ENCODE measurements at regions not wholly inside any gene's neighbourhood (a gene's known extent, or its start where the extent isn't known, plus 50 kb on each side); places are given as distances from the start of the nearest gene placed in this dataset.

- TF ChIP-seq ZNF217 (IDR thresholded peaks at IDR 0.05) (no peak), GABPA (IDR thresholded peaks at IDR 0.05; ENCODE audit: low read depth) (no peak), RAD21 (IDR thresholded peaks at IDR 0.05; ENCODE audit: insufficient read depth, low read depth, low read length) (no peak), SPI1 (IDR thresholded peaks at IDR 0.05; ENCODE audit: borderline replicate concordance, insufficient read depth, low read depth, low read length) (no peak), SMAD5 (IDR thresholded peaks at IDR 0.05; ENCODE audit: low read depth) (no peak), FOXK2 (IDR thresholded peaks at IDR 0.05) (no peak), TCF7 (IDR thresholded peaks at IDR 0.05; ENCODE audit: borderline replicate concordance) (no peak), SRF (IDR thresholded peaks at IDR 0.05; ENCODE audit: low read depth in 2 of 2, low read length in 2 of 2) (no peak), PML (IDR thresholded peaks at IDR 0.05; ENCODE audit: low read length) (no peak), ZZZ3 (IDR thresholded peaks at IDR 0.05; ENCODE audit: control insufficient read depth, insufficient read length, low read depth) (no peak), MXI1 (IDR thresholded peaks at IDR 0.05; ENCODE audit: low read depth, low read length) (no peak), ZNF24 (IDR thresholded peaks at IDR 0.05) (no peak)
- TF ChIP-seq, protein P1, sequence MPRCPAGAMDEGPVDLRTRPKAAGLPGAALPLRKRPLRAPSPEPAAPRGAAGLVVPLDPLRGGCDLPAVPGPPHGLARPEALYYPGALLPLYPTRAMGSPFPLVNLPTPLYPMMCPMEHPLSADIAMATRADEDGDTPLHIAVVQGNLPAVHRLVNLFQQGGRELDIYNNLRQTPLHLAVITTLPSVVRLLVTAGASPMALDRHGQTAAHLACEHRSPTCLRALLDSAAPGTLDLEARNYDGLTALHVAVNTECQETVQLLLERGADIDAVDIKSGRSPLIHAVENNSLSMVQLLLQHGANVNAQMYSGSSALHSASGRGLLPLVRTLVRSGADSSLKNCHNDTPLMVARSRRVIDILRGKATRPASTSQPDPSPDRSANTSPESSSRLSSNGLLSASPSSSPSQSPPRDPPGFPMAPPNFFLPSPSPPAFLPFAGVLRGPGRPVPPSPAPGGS (IDR thresholded peaks at IDR 0.05; ENCODE audit: borderline replicate concordance, insufficient read depth, low read depth, low read length, poor library complexity, severe bottlenecking): no peak
Measured at GRCh38 chr1:30187413-30188023, 535.9 kb downstream of the MATN1 start (continued).

GRCh38 chr1:30186586-30186985 lies 536.8 kb downstream of the MATN1 start:
- ChIA-PET CTCF (no interaction called here), RAD21 (ENCODE audit: unreplicated experiment) (no interaction called here), POLR2A (no interaction called here), SMC1A (ENCODE audit: uncharacterized antibody, unreplicated experiment) (no interaction called here)
- no peak for DNase-seq (ENCODE audit: low read depth, low spot score)
- ATAC-seq: no peak
- H3K4me1 ChIP-seq (ENCODE audit: control insufficient read depth, insufficient read depth, low read length): no peaks in the 10 kb centered on the region
- FAIRE-seq: no peak
- in situ Hi-C loops (cut with MboI) (no loop called here), intact Hi-C loops (cut with micrococcal nuclease; ENCODE audit: unreplicated experiment) (no loop called here)
- BruUV-seq (replicated peaks): no TSS peak
- no peaks in the 10 kb centered on the region for H3K36me3 ChIP-seq (ENCODE audit: control insufficient read depth in 2 of 2, insufficient read depth in 2 of 2, low read length in 1 of 2)
- H3K27ac ChIP-seq (ENCODE audit: control insufficient read depth, insufficient read depth): no peak overlapping the region
- no peaks in the 10 kb centered on the region for H3K79me2 ChIP-seq (ENCODE audit: control insufficient read depth, insufficient read depth, low read length)
- no peaks in the 10 kb centered on the region for H3K9me3 ChIP-seq (replicated peaks; ENCODE audit: control insufficient read depth, insufficient read depth, low read length)
- H3K27me3 ChIP-seq (replicated peaks in 1 of 2; ENCODE audit: control insufficient read depth in 2 of 2, insufficient read depth in 2 of 2, low read length in 1 of 2): peaks cover 0 to 2% of the 10 kb centered on the region in 2 experiments; a peak in 2 of 4 replicates
- no peaks in the 10 kb centered on the region for H4K20me1 ChIP-seq (ENCODE audit: control insufficient read depth, insufficient read depth)
- no peak overlapping the region for H3K4me3 ChIP-seq
- no peak overlapping the region for H3K4me2 ChIP-seq (ENCODE audit: control insufficient read depth, insufficient read depth)
- WGBS (ENCODE audit: insufficient coverage, insufficient replicate concordance, low lambda C conversion rate, missing lambda C conversion rate): 1% methylated on average over 4 of the region's 4 CpGs
- TF ChIP-seq IRF4 (IDR thresholded peaks at IDR 0.05; ENCODE audit: low read depth, low read length) (no peak), CREM (IDR thresholded peaks at IDR 0.05; ENCODE audit: low read depth) (no peak)
- H3K9ac ChIP-seq (ENCODE audit: control insufficient read depth, insufficient read depth, low read length): no peak overlapping the region
- H2AFZ ChIP-seq (ENCODE audit: control insufficient read depth, low read depth, low read length): no peak overlapping the region
